K562 (cell line): ENCODE measurements at regions not wholly inside any gene's neighbourhood (a gene's known extent, or its start where the extent isn't known, plus 50 kb on each side); places are given as distances from the start of the nearest gene placed in this dataset.

Source experiments
- ATAC-seq: fragments of 200-7000 bp; cut with Tn5 transposase; 3 replicates; pipeline ENCODE4 v1.9.1; 2020; ENCODE audit warnings: moderate library complexity
- BruUV-seq: library from RNA; stranded (reverse); fragments of 400-500 nt; replicated peaks from 2 replicates; lab custom pipeline; 2021; lab: Mats Ljungman, UMichigan
- CTCF ChIA-PET: fragments of 300-600 bp; formaldehyde crosslinking; extraction: SDS; loops from one replicate; lab custom pipeline; 2021; ENCODE audit warnings: low intra/inter-chr PET ratio; lab: Yijun Ruan, JAX
- POLR2A ChIA-PET: fragments of 300-600, 350-650 bp; sonication (Branson Sonifier 250); formaldehyde crosslinking; extraction: SDS; loops from one replicate; lab custom pipeline; 2021; ENCODE audit warnings: antibody characterized with exemption, inconsistent platforms; lab: Yijun Ruan, JAX
- DNase-seq, 4 experiments: peaks; one replicate each; pipeline versions ENCODE4 v3.0.0 to v3.0.0-alpha.2; 2011 to 2018; ENCODE audit warnings: low spot score in 3 of 4, mixed read lengths in 3 of 4; ENCODE audit errors: extremely low read depth in 1 of 4
- FAIRE-seq: peaks from 2 replicates; lab custom pipeline; 2011; peaks lifted over from hg19 to GRCh38; lab: Jason Lieb, UNC
- H2AFZ ChIP-seq: 2 replicates; pipeline ENCODE4 v1.6.0; 2011; ENCODE audit warnings: low read depth, low read length, control low read depth, inconsistent platforms
- H3K27ac ChIP-seq: fragments of 200-600 bp; 3 replicates; pipeline ENCODE4 v1.8.0; 2011; ENCODE audit warnings: low read depth, mild to moderate bottlenecking, control low read depth, inconsistent platforms, low read length, moderate library complexity, mixed read lengths; ENCODE audit errors: extremely low read depth
- H3K27me3 ChIP-seq, 2 experiments: fragments of 300-600 bp in 1 of 2; 2 replicates in 1 of 2; 3 replicates in 1 of 2; pipeline versions ENCODE4 v1.6.0 to v1.8.0; 2011; ENCODE audit warnings: inconsistent platforms in 2 of 2, low read length in 2 of 2, mild to moderate bottlenecking in 1 of 2, mixed read lengths in 1 of 2, moderate library complexity in 1 of 2; ENCODE audit not compliant: control insufficient read depth in 2 of 2, insufficient read depth in 2 of 2
- H3K36me3 ChIP-seq: fragments of 300-600 bp; 3 replicates; pipeline ENCODE4 v1.8.0; 2011; ENCODE audit warnings: mild to moderate bottlenecking, low read length, inconsistent platforms; ENCODE audit not compliant: control insufficient read depth, insufficient read depth
- H3K4me1 ChIP-seq, 2 experiments: fragments of 200-600 bp in 1 of 2; replicated peaks in 1 of 2; 2 replicates in 1 of 2; 3 replicates in 1 of 2; pipeline versions ENCODE4 v1.5.1 to v1.8.0; 2011; ENCODE audit warnings: inconsistent platforms in 2 of 2, low read length in 2 of 2, mild to moderate bottlenecking in 1 of 2, mixed read lengths in 1 of 2, moderate library complexity in 1 of 2; ENCODE audit not compliant: control insufficient read depth in 2 of 2, insufficient read depth in 2 of 2
- H3K4me2 ChIP-seq: 2 replicates; pipeline ENCODE4 v1.6.1; 2011; ENCODE audit warnings: low read length, control low read depth, inconsistent platforms, mixed read lengths; ENCODE audit not compliant: insufficient read depth
- H3K4me3 ChIP-seq: fragments of 200-600 bp; sonication (generic), shearing (Covaris generic); 2 replicates; pipeline ENCODE4 v1.5.1; 2016; ENCODE audit warnings: control low read depth, inconsistent platforms
- H3K79me2 ChIP-seq: fragments of 200-600 bp; 3 replicates; pipeline ENCODE4 v1.8.0; 2011; ENCODE audit warnings: low read length, inconsistent platforms; ENCODE audit not compliant: control insufficient read depth, insufficient read depth
- H3K9ac ChIP-seq, 2 experiments: 2 replicates each; pipeline versions ENCODE4 v1.6.0 to v1.6.1; 2011; ENCODE audit warnings: low read depth in 2 of 2, low read length in 2 of 2, control low read depth in 1 of 2, inconsistent platforms in 1 of 2, mild to moderate bottlenecking in 1 of 2, mixed read lengths in 1 of 2; ENCODE audit not compliant: insufficient read depth in 1 of 2
- H3K9me1 ChIP-seq: one replicate; pipeline ENCODE4 v1.6.0; 2011; ENCODE audit warnings: inconsistent platforms, mild to moderate bottlenecking, low read length, moderate library complexity; ENCODE audit not compliant: control insufficient read depth, insufficient read depth
- H3K9me3 ChIP-seq: replicated peaks from 2 replicates; pipeline ENCODE4 v1.5.1; 2011; ENCODE audit warnings: low read depth, low read length, inconsistent platforms; ENCODE audit not compliant: control insufficient read depth, insufficient read depth
- H4K20me1 ChIP-seq: replicated peaks from 2 replicates; pipeline ENCODE4 v1.6.1; 2011; ENCODE audit warnings: low read length, inconsistent platforms, mixed read lengths; ENCODE audit not compliant: control insufficient read depth, insufficient read depth
- EGR1 ChIP-seq: fragments of 450-650 bp; conservative IDR thresholded peaks from 2 replicates; pipeline ENCODE4 v1.6.1; 2017; ENCODE audit warnings: mild to moderate bottlenecking
- FOXK2 ChIP-seq, 2 experiments: fragments of 450-650 bp; IDR thresholded peaks in 1 of 2; conservative IDR thresholded peaks in 1 of 2; 2 replicates each; pipeline ENCODE4 v1.6.1; 2016; ENCODE audit warnings: low read depth in 2 of 2, mild to moderate bottlenecking in 1 of 2
- KLF16 ChIP-seq: IDR thresholded peaks from 2 replicates; pipeline ENCODE4 v1.6.1; 2016; ENCODE audit warnings: antibody characterized with exemption
- MYC ChIP-seq, 2 experiments: fragments of 250-450 bp in 1 of 2; sonication (Bioruptor Pico) in 1 of 2; IDR thresholded peaks; 2 replicates each; pipeline versions ENCODE4 v1.5.1 to v1.6.1; 2012 to 2021; ENCODE audit warnings: low read depth in 2 of 2, borderline replicate concordance in 1 of 2, improper control_type of control experiment in 1 of 2, low read length in 1 of 2, mild to moderate bottlenecking in 1 of 2, moderate library complexity in 1 of 2
- RBBP5 ChIP-seq: fragments of 200-600 bp; sonication (generic); IDR thresholded peaks from 2 replicates; pipeline ENCODE4 v1.6.1; 2012; ENCODE audit warnings: borderline replicate concordance, mild to moderate bottlenecking, low read length, control low read depth, inconsistent platforms; ENCODE audit not compliant: insufficient read depth, poor library complexity, severe bottlenecking
- RBM22 ChIP-seq: fragments of 200-400 bp; formaldehyde crosslinking; IDR thresholded peaks from 2 replicates; pipeline ENCODE4 v1.6.1; 2018; ENCODE audit warnings: low read length, low read depth; ENCODE audit not compliant: poor library complexity, severe bottlenecking
- SUPT5H ChIP-seq: fragments of 450-650 bp; IDR thresholded peaks from 2 replicates; pipeline ENCODE4 v1.6.1; 2016
- TCF7 ChIP-seq: sonication (generic); IDR thresholded peaks from 2 replicates; pipeline ENCODE4 v1.6.1; 2016; ENCODE audit warnings: antibody characterized with exemption, borderline replicate concordance
- ZNF311 ChIP-seq: fragments of 250-450 bp; sonication (Bioruptor Pico); IDR thresholded peaks from 2 replicates; pipeline ENCODE4 v1.4.0; 2020; ENCODE audit warnings: mild to moderate bottlenecking, moderate library complexity
- ZNF699 ChIP-seq: fragments of 250-450 bp; sonication (Bioruptor Pico); IDR thresholded peaks from 2 replicates; pipeline ENCODE4 v1.8.0; 2021; ENCODE audit warnings: mild to moderate bottlenecking, moderate library complexity; ENCODE audit not compliant: insufficient replicate concordance
- ZNF778 ChIP-seq: fragments of 450-650 bp; formaldehyde crosslinking; IDR thresholded peaks from 2 replicates; pipeline ENCODE4 v1.4.0; 2020; ENCODE audit warnings: mild to moderate bottlenecking, moderate library complexity
- WGBS: fragments of 100-300 bp; shearing (Covaris generic); methylation state at CpG from one replicate; pipeline ENCODE4 v1.1.6; 2016; ENCODE audit warnings: low coverage, mixed read lengths; ENCODE audit not compliant: insufficient coverage; ENCODE audit errors: missing lambda C conversion rate; 5-methylcytosine and 5-hydroxymethylcytosine counted together
- in situ Hi-C: fragments of 300-500 bp; cut with MboI; formaldehyde crosslinking; loops from 4 replicates; pipeline ENCODE4 v1.15.0; 2018; ENCODE audit warnings: inconsistent platforms, mixed read lengths
- intact Hi-C: fragments of 100-400 bp; cut with micrococcal nuclease; formaldehyde crosslinking; loops from 2 replicates; pipeline ENCODE4 v1.14.2; 2022
- TF ChIP-seq, protein P1 (sequence below): fragments of 250-450 bp; sonication (Bioruptor Pico); IDR thresholded peaks from 2 replicates; pipeline ENCODE4 v1.5.0; 2020; ENCODE audit warnings: mild to moderate bottlenecking

DNA sequence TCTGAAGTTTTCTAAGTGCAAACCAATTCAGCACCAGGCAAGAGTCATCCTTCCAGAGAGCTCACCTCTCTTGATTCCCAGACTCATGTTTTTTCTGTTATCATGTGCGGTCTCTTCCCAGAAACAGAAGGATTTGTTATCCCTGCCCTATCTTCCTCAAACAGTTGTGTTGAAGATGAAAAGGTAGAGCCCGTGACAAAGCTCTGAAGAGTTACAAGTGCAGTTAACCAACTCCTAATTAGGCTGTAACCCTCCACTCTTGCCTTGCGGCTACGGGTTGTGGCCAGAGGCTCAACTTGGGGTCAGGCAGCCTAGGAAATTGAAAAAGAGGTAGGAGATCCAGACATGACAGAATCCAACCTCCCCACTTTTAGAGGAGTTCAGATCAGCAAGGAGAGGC lies 76.2 kb upstream of the CADM1 start (continued):
- TF ChIP-seq KLF16 (no peak), EGR1 (no peak), SUPT5H (no peak), ZNF311 (CRISPR knock-in tag) (no peak), MYC (IDR thresholded peaks at IDR 0.05; ENCODE audit: low read depth, low read length) (no peak), MYC (CRISPR knock-in tag; IDR thresholded peaks at IDR 0.05; ENCODE audit: borderline replicate concordance, low read depth) (no peak), ZNF778 (CRISPR knock-in tag) (no peak), ZNF699 (CRISPR knock-in tag) (no peak), RBBP5 (no peak)

DNA sequence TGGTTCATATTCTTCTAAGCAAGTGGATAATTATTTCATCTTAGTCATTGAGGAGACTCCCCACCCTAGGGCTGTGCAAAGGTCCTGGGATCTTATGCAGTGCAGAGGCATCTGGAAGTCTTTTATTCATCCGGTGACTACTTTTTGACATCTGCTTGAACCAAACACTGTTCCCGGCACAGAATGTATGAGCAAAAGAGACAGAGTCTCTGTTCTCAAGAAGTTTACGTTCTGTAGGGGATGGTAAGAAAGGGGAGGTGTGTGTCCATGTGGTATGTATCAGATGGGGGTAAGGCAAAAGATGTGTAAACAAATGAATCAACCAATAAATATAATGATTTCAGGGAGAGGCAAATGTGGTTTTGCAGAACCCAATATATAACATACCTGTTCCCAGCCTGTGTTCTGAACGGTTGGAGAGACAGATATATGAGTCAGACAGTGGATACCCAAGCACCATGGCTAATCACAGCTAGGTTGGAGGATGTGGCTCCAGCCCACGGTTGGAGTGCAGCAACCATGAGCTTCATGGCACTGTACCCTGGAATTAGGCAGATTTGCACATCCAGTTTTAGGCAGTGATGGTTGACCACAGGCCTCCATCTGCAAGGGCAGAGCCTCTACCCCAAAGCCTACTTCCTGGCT lies 75.1 kb upstream of the CADM1 start:
- BruUV-seq: no TSS peak
- in situ Hi-C loops: no loop called here

More for the DNA sequence above, 75.1 kb upstream of the CADM1 start:
- ChIA-PET POLR2A (no interaction called here), CTCF (no interaction called here)
- no peaks in the 10 kb centered on the region for H3K4me1 ChIP-seq
- DNase-seq (no peak), FAIRE-seq (no peak), ATAC-seq (no peak)
- H2AFZ ChIP-seq: no peak overlapping the region
- 3% methylated on average over 5 of the region's 5 CpGs for WGBS
- no peaks in the 10 kb centered on the region for H3K27me3 ChIP-seq
- TF ChIP-seq RBM22 (no peak), TCF7 (no peak), FOXK2 (conservative IDR thresholded peaks at IDR 0.05 in 1 of 2, IDR thresholded peaks at IDR 0.05 in 1 of 2; ENCODE audit: low read depth in 2 of 2) (no peak)
- TF ChIP-seq, protein P1, sequence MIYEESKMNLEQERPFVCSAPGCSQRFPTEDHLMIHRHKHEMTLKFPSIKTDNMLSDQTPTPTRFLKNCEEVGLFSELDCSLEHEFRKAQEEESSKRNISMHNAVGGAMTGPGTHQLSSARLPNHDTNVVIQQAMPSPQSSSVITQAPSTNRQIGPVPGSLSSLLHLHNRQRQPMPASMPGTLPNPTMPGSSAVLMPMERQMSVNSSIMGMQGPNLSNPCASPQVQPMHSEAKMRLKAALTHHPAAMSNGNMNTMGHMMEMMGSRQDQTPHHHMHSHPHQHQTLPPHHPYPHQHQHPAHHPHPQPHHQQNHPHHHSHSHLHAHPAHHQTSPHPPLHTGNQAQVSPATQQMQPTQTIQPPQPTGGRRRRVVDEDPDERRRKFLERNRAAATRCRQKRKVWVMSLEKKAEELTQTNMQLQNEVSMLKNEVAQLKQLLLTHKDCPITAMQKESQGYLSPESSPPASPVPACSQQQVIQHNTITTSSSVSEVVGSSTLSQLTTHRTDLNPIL (CRISPR knock-in tag): no peak
- H3K79me2 ChIP-seq: no peaks in the 10 kb centered on the region
- H3K9me1 ChIP-seq: no peaks in the 10 kb centered on the region
- H3K4me2 ChIP-seq: no peak overlapping the region
- no peak overlapping the region for H3K27ac ChIP-seq
- intact Hi-C loops: no loop called here
- no peak overlapping the region for H3K4me3 ChIP-seq
- no peaks in the 10 kb centered on the region for H4K20me1 ChIP-seq
- H3K9me3 ChIP-seq: no peaks in the 10 kb centered on the region
- H3K9ac ChIP-seq: no peak overlapping the region
- H3K36me3 ChIP-seq: no peaks in the 10 kb centered on the region
